ENCODE measurements at regions not wholly inside any gene's neighbourhood (a gene's known extent, or its start where the extent isn't known, plus 50 kb on each side); places are given as distances from the start of the nearest gene placed in this dataset.

- no peak overlapping the region for H3K4me3 ChIP-seq (ENCODE audit: low read depth, low read length)
- TF ChIP-seq CTCF (IDR thresholded peaks at IDR 0.05; ENCODE audit: low read depth, low read length): no peak
Observed at GRCh38 chr6:14207448-14207847, 89.9 kb downstream of the CD83 start.

- TF ChIP-seq CTCF (IDR thresholded peaks at IDR 0.05; ENCODE audit: low read depth, low read length): no peak
- no peak overlapping the region for H3K4me3 ChIP-seq (ENCODE audit: low read depth, low read length)
Observed at GRCh38 chr6:14209000-14209399, 91.4 kb downstream of the CD83 start.

GRCh38 chr6:14210077-14210476 is 92.5 kb downstream of the CD83 start:
- TF ChIP-seq CTCF (IDR thresholded peaks at IDR 0.05; ENCODE audit: low read depth, low read length): no peak
- H3K4me3 ChIP-seq (ENCODE audit: low read depth, low read length): no peak overlapping the region

GRCh38 chr6:14210663-14211561 is 93.3 kb downstream of the CD83 start:
- TF ChIP-seq CTCF (IDR thresholded peaks at IDR 0.05; ENCODE audit: low read depth, low read length): no peak; the same call in 1 of the 2 replicates

GRCh38 chr6:14211562-14211942 is 94.0 kb downstream of the CD83 start:
- TF ChIP-seq CTCF (IDR thresholded peaks at IDR 0.05; ENCODE audit: low read depth, low read length): no peak
- peak overlapping the region; percentile 60 for H3K4me3 ChIP-seq (ENCODE audit: low read depth, low read length)

More at GRCh38 chr6:14210663-14211561, 93.3 kb downstream of the CD83 start:
- H3K4me3 ChIP-seq (ENCODE audit: low read depth, low read length): peak overlapping the region; percentile 70

- no peak for TF ChIP-seq CTCF (IDR thresholded peaks at IDR 0.05; ENCODE audit: low read depth, low read length)
- no peak overlapping the region; the same call in 1 of the 2 replicates for H3K4me3 ChIP-seq (ENCODE audit: low read depth, low read length)
Observed at GRCh38 chr6:14212020-14212419, 94.4 kb downstream of the CD83 start.

- H3K4me3 ChIP-seq (ENCODE audit: low read depth, low read length): no peak overlapping the region
- TF ChIP-seq CTCF (IDR thresholded peaks at IDR 0.05; ENCODE audit: low read depth, low read length): no peak
Observed at GRCh38 chr6:14212632-14213031, 95.1 kb downstream of the CD83 start.

Data from WI38 (cell line).